ENCODE measurements at regions not wholly inside any gene's neighbourhood (a gene's known extent, or its start where the extent isn't known, plus 50 kb on each side); places are given as distances from the start of the nearest gene placed in this dataset.

GRCh38 chr15:77557564-77557963, 75.1 kb downstream of the LINGO1 start:
- DNase-seq, result no peak

- no peak for DNase-seq
These were observed 75.6 kb downstream of the LINGO1 start for GRCh38 chr15:77557144-77557543.

GRCh38 chr15:77556622-77557021, 76.1 kb downstream of the LINGO1 start:
- no peak for DNase-seq

- no peak for DNase-seq
These were observed 77.5 kb downstream of the LINGO1 start for GRCh38 chr15:77555232-77555631.

GRCh38 chr15:77554306-77555080, 78.2 kb downstream of the LINGO1 start:
- DNase-seq, result no peak

GRCh38 chr15:77553695-77554094, 79.0 kb downstream of the LINGO1 start:
- DNase-seq, result no peak

GRCh38 chr15:77553257-77553656, 79.5 kb downstream of the LINGO1 start:
- no peak for DNase-seq

GRCh38 chr15:77552066-77552465, 80.6 kb downstream of the LINGO1 start:
- no peak for DNase-seq

GRCh38 chr15:77550301-77551251, 82.1 kb downstream of the LINGO1 start:
- DNase-seq, result no peak

- DNase-seq, result no peak
These were observed 83.0 kb downstream of the LINGO1 start for GRCh38 chr15:77549576-77550288.

GRCh38 chr15:77548589-77549557, 83.8 kb downstream of the LINGO1 start:
- DNase-seq, result no peak

GRCh38 chr15:77547801-77548588, 84.7 kb downstream of the LINGO1 start:
- DNase-seq, result no peak

GRCh38 chr15:77546870-77547269, 85.8 kb downstream of the LINGO1 start:
- no peak for DNase-seq

- no peak for DNase-seq
These were observed 86.6 kb downstream of the LINGO1 start for GRCh38 chr15:77546050-77546501.

- no peak for DNase-seq
These were observed 87.7 kb downstream of the LINGO1 start for GRCh38 chr15:77545058-77545457.

GRCh38 chr15:77544162-77544561, 88.5 kb downstream of the LINGO1 start:
- DNase-seq, result no peak

GRCh38 chr15:77543159-77543882, 89.4 kb downstream of the LINGO1 start:
- peak; percentile 78 for DNase-seq

- no peak for DNase-seq
These were observed 90.2 kb downstream of the LINGO1 start for GRCh38 chr15:77542491-77543001.

- DNase-seq, result no peak
These were observed 91.1 kb downstream of the LINGO1 start for GRCh38 chr15:77541421-77542181.
